GM21737 (cell line): ENCODE measurements at regions not wholly inside any gene's neighbourhood (a gene's known extent, or its start where the extent isn't known, plus 50 kb on each side); places are given as distances from the start of the nearest gene placed in this dataset.

Experiments
- ATAC-seq: cut with Tn5 transposase; IDR thresholded peaks from one replicate; pipeline ENCODE4 v1.9.1; 2021; ENCODE audit warnings: mild to moderate bottlenecking, moderate library complexity; ENCODE audit not compliant: unreplicated experiment

- no peak for ATAC-seq
Measured at GRCh38 chr2:129881786-129882396, 97.6 kb upstream of the RAB6C start.

DNA sequence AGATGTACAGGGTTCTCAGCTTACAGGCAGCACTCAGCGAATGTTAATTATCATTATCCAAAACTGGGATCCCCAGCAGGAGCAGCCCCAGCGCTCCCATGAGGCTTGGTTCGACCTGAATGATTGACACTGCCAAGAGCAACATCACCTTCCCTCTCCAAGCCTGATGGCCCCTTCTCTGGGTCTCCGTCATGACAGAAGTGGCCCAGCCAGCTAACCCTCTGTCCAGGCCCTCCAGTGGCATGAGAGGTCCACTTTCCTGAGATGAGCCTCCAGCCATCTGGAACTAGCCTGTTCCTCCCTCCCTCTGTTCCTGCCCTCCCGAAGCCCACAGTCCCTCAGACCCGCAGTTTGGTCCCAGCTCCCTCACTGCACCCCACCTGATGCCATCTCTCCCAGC lies 97.0 kb upstream of the RAB6C start:
- no peak for ATAC-seq

- ATAC-seq = no peak
Measured at GRCh38 chr2:129883121-129883520, 96.3 kb upstream of the RAB6C start.

- ATAC-seq = no peak
Measured at GRCh38 chr2:129884221-129884786, 95.2 kb upstream of the RAB6C start.

DNA sequence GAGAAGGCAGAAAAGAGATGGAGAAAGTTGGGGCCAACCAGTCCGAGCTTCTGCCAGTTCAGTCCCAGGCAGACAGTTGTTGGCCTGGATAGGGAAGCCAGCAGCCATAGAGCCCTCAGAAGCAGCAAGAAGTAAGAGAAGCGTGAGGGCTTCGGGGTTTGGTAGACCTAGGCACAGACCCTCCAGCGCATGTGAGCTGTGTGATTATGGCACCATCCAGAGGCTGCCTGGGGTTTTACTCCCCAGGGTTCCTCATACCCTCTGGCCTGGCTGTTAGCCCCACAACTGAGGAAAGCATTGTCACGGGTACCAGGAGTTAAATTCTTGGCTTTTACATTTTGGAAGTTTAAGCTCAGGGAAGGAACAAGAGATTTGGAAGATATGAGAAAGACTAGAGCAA lies 93.7 kb upstream of the RAB6C start:
- ATAC-seq = no peak

- no peak for ATAC-seq
Measured at GRCh38 chr2:129887688-129888266, 91.7 kb upstream of the RAB6C start.

- ATAC-seq = no peak
Measured at GRCh38 chr2:129888461-129888860, 91.0 kb upstream of the RAB6C start.

- ATAC-seq = no peak
Measured at GRCh38 chr2:129888896-129889295, 90.6 kb upstream of the RAB6C start.

GRCh38 chr2:129891341-129892320 lies 87.8 kb upstream of the RAB6C start:
- no peak for ATAC-seq

DNA sequence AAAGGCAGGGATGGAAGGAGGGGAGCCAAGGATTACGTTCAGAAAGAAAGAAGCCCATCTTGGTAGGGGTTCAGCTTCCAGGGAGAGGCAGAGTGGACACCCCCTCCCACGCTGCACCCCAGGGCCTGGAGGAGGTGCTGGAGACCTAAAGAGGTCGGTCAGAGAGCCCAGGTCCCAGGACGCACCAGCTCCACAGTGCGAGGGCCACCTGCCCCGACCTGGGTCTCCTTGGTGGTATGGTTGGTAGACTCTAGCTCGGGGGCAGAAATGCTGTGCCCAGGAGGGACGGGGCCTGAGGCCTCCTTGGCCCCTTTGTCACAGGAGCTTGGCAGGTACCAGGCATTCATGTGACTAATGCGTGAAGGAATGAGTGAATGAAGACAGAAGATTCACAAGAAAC lies 87.1 kb upstream of the RAB6C start:
- no peak for ATAC-seq

GRCh38 chr2:129892773-129893172 lies 86.7 kb upstream of the RAB6C start:
- no peak for ATAC-seq

DNA sequence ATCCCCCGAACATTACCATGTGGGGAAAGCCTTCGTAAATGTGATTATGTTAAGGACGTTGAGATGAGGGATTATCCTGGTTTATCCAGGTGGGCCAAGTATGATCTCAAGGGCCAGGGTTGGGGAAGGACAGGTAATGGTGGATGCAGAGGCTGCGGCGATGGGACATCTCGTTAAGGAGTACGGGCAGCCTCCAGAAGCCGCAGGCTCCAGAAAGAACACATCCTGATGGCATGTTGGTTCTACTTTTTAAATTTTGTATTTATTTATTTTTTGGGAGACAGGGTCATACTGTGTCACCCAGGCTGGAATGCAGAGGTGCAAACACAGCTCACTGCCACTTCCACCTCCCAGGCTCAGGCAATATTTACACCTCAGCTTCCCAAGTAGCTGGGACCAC lies 86.2 kb upstream of the RAB6C start:
- no peak for ATAC-seq

- no peak for ATAC-seq
Measured at GRCh38 chr2:129894616-129895015, 84.8 kb upstream of the RAB6C start.

DNA sequence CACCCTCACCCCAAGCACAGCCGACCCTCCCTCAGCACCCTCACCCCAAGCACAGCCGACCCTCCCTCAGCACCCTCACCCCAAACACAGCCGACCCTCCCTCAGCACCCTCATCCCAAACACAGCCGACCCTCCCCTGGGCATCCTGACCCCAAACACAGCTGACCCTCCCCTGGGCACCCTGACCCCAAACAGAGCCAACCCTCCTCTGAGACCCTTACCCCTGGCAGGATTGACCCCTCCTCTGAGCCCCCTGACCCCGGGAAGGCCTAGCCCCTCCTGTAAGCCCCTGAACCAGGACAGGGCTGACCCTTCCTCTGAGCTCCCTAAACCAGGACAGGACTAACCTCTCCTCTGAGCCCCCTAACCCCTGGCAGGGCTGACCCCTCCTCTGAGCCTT lies 84.4 kb upstream of the RAB6C start:
- no peak for ATAC-seq

DNA sequence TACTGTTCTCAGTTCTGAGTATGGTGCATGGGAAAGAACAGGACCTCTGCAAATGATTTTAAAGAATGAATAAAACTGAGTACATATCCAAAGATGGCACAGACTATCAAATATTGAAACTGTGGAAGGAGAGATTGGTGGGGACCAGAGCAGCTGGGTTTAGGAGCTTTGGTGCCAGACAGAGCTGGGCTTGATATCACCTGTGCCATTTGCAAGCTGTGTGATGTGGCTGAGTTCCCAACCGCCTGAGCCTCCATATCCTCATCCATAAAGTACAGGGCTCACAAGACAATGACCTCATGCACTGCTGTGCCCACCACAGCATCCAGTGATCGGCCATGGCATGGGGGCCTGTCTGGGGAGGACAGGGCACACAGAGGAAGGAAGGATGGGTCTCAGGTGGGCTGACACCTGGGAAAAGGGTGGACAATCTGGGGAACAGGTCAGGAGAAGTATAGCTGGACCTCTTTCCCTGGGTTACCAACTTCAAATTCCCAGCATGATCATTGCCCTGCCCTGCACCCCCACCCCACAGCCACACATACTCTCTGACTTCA lies 83.9 kb upstream of the RAB6C start:
- no peak for ATAC-seq

- no peak for ATAC-seq
Measured at GRCh38 chr2:129896226-129897100, 83.0 kb upstream of the RAB6C start.

- ATAC-seq = no peak
Measured at GRCh38 chr2:129901754-129902415, 77.6 kb upstream of the RAB6C start.

GRCh38 chr2:129902731-129903585 lies 76.5 kb upstream of the RAB6C start:
- no peak for ATAC-seq
